Neural cell (in vitro differentiated cells): ENCODE measurements at regions not wholly inside any gene's neighbourhood (a gene's known extent, or its start where the extent isn't known, plus 50 kb on each side); places are given as distances from the start of the nearest gene placed in this dataset.

Experiments
- CTCF ChIP-seq: fragments of 450-650 bp; IDR thresholded peaks from 2 replicates; pipeline ENCODE4 v1.5.1; 2014; ENCODE audit warnings: antibody characterized with exemption, mild to moderate bottlenecking, moderate library complexity; ENCODE audit not compliant: poor library complexity, severe bottlenecking
- EP300 ChIP-seq: fragments of 450-650 bp; conservative IDR thresholded peaks from 2 replicates; pipeline ENCODE4 v1.6.1; 2014; ENCODE audit warnings: antibody characterized with exemption, mild to moderate bottlenecking, moderate library complexity; ENCODE audit not compliant: poor library complexity, severe bottlenecking
- EZH2 ChIP-seq: fragments of 200-600, 300-800 bp; shearing (Covaris generic), sonication (generic); IDR thresholded peaks from 2 replicates; pipeline ENCODE4 v1.6.1; 2014; ENCODE audit warnings: antibody characterized with exemption, low read length, borderline replicate concordance, mild to moderate bottlenecking; ENCODE audit not compliant: insufficient read depth, poor library complexity, severe bottlenecking
- RAD21 ChIP-seq: fragments of 450-650 bp; conservative IDR thresholded peaks from 2 replicates; pipeline ENCODE4 v1.6.1; 2014; ENCODE audit warnings: antibody characterized with exemption, mild to moderate bottlenecking, moderate library complexity
- REST ChIP-seq: IDR thresholded peaks from 2 replicates; pipeline ENCODE4 v1.6.1; 2012; ENCODE audit warnings: borderline replicate concordance
- SMC3 ChIP-seq: fragments of 450-650 bp; conservative IDR thresholded peaks from 2 replicates; pipeline ENCODE4 v1.6.1; 2014; ENCODE audit warnings: antibody characterized with exemption, mild to moderate bottlenecking, moderate library complexity; ENCODE audit not compliant: poor library complexity

DNA sequence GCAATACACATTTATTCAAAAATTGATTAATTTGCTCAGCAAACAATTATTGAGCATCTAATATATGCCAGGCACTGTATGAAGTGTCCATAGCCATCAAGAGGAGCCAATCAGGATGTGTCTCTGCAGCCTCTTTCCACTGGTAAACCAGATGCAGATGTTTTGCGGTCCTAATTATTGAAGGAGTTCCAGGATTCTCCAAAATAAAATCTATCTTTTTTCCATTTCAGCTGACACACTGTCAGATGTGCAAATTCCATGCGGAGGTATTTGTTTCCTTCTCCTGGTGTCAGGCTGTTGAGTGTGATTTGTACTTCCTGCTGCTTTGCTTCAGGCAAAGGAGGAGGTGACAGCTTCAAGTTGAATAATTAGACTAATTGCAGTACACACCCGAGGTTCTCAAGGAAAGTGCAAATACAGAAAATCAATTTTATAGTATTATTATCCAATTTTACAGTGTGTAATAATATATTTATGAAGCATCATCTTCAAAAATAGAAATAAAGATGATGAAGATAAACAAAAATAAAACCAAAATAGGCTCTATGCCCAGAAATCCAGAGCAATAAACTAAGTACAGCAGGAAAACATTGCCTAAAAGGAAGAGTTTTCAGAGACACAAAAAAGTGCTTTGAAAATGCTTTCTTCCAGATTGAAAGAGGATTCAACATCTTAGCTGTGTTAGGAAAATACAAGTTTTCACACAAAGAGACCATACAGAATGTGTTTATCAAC, 1352.9 kb upstream of the CHAC2 start:
- peak; percentile 58 for TF ChIP-seq EP300
- no peak for TF ChIP-seq CTCF
- TF ChIP-seq RAD21: no peak
- TF ChIP-seq EZH2: no peak
- peak; percentile 88 for TF ChIP-seq REST
- TF ChIP-seq SMC3: no peak
